Erythroblast (primary cell): ENCODE measurements at regions not wholly inside any gene's neighbourhood (a gene's known extent, or its start where the extent isn't known, plus 50 kb on each side); places are given as distances from the start of the nearest gene placed in this dataset.

Experiments
- DNase-seq, 2 experiments: peaks; one replicate each; lab custom pipeline; 2025; lab: John Stamatoyannopoulos, UW
- GATA1 ChIP-seq: IDR thresholded peaks from 2 replicates; pipeline ENCODE4 v1.6.1; 2011; ENCODE audit warnings: low read depth, mild to moderate bottlenecking, control low read depth, low read length, moderate library complexity
- POLR2A ChIP-seq: IDR thresholded peaks from 2 replicates; pipeline ENCODE4 v1.6.1; 2011; ENCODE audit warnings: mild to moderate bottlenecking, low read length

DNA sequence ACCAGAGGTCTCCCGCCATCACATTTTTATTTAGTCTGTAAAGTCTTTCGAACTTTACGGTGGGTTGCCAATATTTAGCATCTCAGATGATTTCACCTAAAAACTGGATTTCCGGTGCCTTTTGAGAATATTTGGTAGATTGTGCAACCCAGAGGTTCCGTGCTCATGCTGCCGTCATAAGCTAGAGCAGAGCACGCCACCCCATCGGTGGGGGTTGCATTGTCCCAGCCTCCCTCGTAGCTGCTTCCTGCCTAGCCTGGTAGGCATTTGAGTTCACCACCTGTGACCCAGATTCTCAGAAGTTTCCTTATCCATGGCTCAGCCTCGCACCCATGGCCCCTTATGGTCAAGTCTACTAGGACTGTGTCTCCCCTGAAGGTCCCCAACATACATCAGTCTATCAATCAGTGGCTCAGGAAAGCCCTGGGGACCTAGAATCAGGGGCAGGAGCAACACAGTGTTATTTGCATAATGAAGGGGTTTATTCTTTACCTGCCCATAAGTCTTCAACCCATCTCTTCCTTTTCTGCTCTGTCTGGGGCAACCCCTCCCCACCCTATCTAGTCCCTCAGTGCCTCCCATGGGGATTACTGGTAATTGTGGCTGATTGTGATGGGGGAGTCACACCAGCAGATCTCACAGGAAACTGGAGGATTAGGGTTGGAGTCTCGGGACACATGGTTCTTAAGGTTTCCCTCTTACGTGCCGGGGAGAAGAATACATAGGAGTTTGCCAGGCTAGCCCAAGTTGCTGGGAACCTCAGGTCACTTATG, 152.3 kb downstream of the PHETA1 start:
- TF ChIP-seq POLR2A (no peak), GATA1 (no peak)
- no peak for DNase-seq

DNA sequence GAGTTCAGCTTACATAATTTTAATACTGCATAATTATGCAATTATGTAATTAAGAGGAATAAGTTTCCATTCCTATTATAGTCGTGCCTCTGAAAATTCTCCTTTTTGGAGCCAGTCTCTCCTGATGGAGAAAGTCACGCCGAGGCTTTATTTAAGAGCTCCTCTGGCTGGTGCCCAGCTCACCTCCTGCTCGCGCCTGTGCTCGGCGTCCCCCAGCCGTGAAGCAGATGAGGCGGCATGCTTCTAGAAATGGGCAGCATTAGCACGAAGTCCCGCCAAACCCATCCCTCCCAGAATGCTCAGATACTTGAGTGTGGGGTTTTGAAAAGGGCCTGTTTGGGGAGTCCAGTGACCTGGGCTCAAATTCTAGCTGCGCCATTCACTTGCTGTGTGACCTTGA, 153.0 kb downstream of the PHETA1 start:
- no peak for DNase-seq
- TF ChIP-seq POLR2A (no peak), GATA1 (no peak)

DNA sequence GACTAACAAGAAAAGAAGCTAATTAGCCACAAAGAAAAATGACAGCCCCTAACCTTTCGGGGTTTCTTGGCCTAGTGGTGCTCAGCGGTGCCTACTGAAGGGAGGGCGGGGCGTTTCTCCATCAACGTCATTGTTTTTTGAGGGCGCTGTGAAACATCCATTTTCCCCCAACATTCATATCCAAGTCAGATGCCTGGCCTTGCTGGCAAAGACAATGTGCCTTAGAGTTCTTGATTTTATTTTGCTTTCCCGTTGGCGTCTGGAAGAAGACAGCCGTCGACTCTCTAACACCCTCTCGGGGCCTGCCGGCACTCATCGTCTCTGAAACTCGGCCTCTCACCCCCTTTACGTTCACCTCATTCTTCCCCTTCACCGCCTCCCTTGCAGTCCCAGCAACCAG, 154.5 kb downstream of the PHETA1 start:
- TF ChIP-seq POLR2A (no peak), GATA1 (no peak)
- no peak for DNase-seq

DNA sequence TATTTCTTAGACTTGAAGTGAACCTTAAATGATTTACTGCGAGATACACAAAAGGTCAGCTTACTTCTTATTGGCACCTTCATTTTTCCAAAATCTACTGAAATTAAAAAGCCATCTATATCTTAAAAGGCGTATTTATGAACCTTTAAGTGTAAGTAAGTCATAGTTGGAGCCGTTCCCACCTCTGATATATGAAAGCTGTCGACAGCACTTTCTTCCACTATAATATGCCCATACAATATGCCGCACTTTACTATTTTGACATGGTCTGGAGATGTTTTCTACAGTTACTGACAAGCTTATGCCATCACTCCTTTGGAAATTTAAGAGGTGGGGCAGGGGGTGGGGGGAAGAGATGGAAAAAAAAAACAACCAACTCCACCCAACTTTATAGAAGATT, 155.3 kb downstream of the PHETA1 start:
- TF ChIP-seq GATA1 (no peak), POLR2A (no peak)
- DNase-seq = no peak

DNA sequence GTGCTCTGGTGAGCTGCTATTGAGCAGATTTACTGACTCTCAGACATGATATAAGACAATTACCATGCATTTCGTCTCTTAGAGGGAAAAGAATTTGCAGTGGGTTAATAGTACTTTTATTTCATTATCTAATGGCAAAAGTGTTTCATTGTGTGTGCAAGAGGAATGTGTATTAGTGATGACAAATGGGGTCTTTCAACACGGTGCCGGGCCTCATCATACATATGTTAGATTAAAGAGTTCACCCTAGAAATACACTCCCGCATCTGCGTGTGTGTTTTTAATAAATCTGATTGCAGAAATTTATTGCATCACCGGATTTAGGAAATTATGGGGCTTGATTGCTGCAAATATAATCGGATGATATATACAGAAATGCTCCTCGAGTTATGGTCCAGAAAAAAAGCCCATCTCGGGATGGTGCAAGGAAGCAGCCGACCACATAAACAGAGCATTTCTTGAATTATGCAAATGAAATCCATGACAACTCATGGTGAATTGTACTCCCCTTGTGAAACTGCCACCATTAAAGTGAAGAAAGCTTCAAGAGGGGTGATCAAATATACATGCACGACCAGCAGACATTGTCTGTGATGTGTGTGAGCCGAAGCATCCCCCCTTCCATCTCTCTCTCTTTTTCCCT, 156.0 kb downstream of the PHETA1 start:
- no peak for DNase-seq
- TF ChIP-seq POLR2A (no peak), GATA1 (no peak)

DNA sequence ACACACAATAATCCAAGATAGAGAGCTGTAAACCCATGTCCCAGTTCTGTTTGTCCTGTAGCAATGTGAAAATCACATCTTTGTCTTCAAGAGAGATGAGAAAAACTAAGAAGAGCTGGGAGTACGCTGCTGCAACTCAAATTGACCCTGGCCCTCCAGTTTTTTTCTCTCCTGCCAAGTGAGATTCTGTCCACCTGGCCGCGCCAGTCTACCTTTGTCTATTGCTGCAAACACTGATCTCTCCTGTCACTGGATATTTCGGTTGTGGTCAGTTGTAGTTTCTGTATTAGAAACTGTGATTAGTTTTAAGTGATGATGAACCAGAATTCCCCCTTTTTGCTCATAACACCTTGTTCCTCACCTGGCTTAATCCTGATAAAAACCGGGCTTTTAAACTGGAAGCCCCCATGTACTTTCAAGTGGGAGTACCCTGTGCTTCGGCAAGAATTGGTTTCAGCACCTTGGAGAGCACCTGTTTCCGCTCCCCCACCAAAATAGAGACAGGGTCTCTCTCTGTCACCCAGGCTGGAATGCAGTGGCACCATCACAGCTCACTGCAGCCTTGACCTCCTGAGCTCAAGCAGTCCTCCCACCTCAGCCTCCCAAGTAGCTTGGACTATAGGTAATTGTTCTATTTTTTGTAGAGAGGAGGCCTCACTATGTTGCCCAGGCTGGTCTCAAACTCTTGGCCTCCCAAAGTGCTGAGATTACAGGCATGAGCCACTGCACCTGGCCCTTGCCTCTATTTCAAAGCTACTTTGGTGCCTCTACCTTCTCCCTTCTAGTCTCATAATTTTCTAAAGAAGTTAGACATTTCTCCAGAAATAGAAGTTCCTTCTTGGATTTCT, 156.8 kb downstream of the PHETA1 start:
- TF ChIP-seq GATA1 (no peak), POLR2A (no peak)
- DNase-seq = peak in 1 of 2 experiments; percentile 4

DNA sequence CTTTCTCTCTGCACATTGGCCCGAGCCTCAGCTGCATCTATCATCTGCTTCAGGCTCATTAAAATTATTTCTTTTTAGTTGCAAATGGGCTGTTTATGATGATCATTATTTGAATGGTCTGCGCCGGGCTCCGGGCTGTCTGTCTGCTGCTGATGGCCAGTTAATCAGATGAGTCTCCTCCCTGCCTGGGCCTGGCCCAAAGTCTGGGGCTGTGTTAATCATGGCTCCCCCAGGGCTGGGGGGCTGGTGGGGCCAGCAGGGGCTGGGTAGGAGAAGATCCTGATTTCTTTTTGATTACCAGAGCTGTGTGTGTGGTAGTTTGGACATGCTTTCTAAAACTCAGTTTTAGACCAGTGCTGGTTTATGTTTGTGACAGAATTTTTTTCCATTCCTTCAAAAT, 159.1 kb downstream of the PHETA1 start:
- no peak for DNase-seq
- no peak for TF ChIP-seq POLR2A
- no peak for TF ChIP-seq GATA1

DNA sequence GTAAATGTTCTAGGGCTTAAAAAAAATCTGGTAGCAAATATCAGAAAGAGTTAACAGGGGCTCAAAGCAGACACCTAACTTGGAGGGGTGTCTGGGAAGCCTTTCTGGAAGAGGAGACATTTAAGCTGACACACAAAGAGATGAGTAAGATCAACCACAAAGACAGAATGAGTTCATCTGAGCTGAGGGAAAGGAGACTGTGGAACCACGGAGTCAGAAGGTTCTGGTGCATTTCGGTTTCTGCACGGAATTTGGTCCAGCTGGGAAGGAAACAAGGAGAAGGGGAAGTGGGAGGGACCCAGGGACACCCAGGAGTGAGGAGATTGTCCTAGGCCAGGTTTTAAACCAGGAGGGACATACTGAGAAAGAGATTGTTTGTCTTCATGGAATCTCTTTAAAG, 161.1 kb downstream of the PHETA1 start:
- DNase-seq = no peak
- TF ChIP-seq POLR2A = no peak
- no peak for TF ChIP-seq GATA1

DNA sequence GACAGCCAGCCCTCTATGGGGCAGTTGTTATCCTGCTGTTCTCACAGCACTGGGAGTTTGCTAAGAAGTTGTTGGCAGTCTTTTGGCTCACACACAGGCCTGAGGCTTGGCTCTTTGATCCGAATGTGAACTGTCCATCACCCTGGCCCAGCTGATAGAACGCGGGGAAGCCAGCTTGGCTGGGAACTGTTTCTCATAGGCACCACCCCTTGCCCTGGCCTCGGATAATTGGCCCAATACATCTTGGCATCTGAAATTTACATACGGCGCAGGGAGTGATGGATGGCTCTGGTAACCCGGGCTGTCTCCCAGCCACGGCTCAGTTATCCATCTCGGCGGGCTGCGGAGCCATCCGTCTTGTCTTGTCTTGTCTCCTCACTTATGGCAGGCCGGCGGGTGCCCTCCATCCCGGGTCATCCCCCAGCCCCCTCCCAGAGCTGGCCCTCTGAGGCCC, 164.1 kb downstream of the PHETA1 start:
- DNase-seq = no peak
- TF ChIP-seq GATA1 (no peak), POLR2A (no peak)

DNA sequence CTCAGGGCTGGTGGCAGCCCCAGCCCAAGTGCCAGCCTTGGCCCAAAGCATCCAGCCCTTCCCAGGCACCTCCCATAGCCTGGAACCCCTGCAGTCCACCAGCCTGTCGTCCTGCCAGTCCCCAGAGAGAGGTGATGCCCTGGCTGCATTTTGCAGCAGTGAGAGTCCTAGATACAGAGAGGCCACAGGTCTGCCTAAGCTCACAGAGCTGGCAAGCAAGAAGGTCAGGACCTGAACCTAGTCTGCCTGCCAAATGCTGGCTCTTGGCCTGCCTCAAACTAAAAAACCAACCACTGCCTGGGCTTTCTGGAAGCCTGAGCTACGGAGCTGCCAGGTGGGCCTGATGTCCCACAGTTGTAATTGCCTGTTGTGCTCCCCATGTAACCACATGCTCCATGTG, 164.9 kb downstream of the PHETA1 start:
- TF ChIP-seq POLR2A = no peak
- no peak for TF ChIP-seq GATA1

DNA sequence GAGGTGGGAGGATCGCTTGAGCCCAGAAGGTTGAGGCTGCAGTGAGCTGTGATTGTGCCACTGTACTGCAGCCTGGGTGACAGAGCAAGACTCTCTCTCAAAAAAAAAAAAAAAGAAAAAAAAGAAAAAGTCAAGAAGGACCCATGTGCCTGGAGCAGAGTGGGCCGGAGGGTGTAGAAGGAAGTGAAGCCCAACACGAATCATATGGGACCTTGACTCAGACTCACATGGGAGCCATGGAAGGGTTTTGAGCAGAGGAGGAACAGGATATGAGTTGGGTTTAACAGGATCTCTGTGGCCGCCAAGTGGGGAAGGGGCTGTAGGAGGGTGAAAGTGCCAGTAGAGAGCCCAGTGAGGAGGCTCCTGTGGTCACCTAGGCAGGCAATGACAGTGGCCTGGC, 165.4 kb downstream of the PHETA1 start:
- TF ChIP-seq POLR2A (no peak), GATA1 (no peak)
- no peak for DNase-seq

More for the DNA sequence above, 164.9 kb downstream of the PHETA1 start:
- DNase-seq = no peak

DNA sequence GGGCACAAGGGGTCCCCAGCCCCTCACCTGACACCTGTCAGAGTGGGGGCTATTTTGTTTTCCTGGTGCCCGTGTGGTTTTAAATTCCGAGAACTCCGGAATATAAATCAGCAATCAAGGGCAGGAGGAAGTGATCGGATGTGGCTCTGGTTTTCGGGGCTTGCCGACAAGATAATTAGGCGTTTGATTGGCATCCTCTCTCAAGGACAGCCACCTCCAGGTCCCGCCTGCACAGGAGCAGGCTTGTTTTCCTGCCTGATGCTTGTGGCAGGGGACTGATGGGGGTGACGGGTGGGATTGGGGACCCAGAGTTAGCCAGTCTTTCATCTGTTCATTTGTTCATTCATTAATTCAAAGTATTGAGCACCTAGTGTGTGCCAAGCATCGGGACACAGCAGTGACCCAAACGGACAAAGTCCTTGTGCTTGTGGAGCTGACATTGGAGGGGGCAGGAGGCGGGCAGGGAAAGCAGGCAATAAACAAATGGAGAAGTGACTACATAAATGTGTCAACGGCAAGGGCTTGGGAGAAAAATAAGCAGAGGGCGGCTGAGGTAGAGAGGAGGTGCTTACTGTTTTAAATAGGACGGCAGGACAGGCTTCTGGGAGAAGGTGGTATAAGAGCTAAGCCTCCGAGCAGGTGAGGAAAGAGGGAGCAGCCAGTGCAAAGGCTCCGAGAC, 166.5 kb downstream of the PHETA1 start:
- no peak for TF ChIP-seq POLR2A
- TF ChIP-seq GATA1 = no peak
- DNase-seq = no peak
